H1 (cell line): ENCODE measurements at regions not wholly inside any gene's neighbourhood (a gene's known extent, or its start where the extent isn't known, plus 50 kb on each side); places are given as distances from the start of the nearest gene placed in this dataset.

Experiments
- CTCF ChIA-PET: fragments of 300-600 bp; sonication (Branson Sonifier 250); formaldehyde crosslinking; loops from one replicate; lab custom pipeline; 2021; ENCODE audit not compliant: partially characterized antibody; lab: Charles Lee
- POLR2A ChIA-PET: fragments of 300-600 bp; sonication (Branson Sonifier 250); formaldehyde crosslinking; loops from one replicate; lab custom pipeline; 2021; ENCODE audit warnings: inconsistent platforms; ENCODE audit not compliant: partially characterized antibody; lab: Charles Lee
- DNase-seq, 2 experiments: peaks; one replicate each; pipeline versions ENCODE4 v3.0.0 to v3.0.0-alpha.2; 2010 to 2022; ENCODE audit warnings: low spot score in 2 of 2, low read depth in 1 of 2, mixed read lengths in 1 of 2
- FAIRE-seq: peaks from 2 replicates; lab custom pipeline; 2011; peaks lifted over from hg19 to GRCh38; lab: Jason Lieb, UNC
- H2AFZ ChIP-seq: 2 replicates; pipeline ENCODE4 v1.8.1; 2012; ENCODE audit warnings: low read length, inconsistent platforms
- H2AK5ac ChIP-seq: 2 replicates; pipeline ENCODE4 v1.6.1; 2013; ENCODE audit warnings: low read depth, low read length
- H2BK120ac ChIP-seq: replicated peaks from 2 replicates; pipeline ENCODE3; 2013; ENCODE audit warnings: low read depth, low read length, inconsistent platforms
- H2BK12ac ChIP-seq: 2 replicates; pipeline ENCODE4 v1.6.1; 2013; ENCODE audit warnings: low read depth, low read length
- H2BK15ac ChIP-seq: 2 replicates; pipeline ENCODE4 v1.6.1; 2013; ENCODE audit warnings: low read length
- H2BK20ac ChIP-seq: 2 replicates; pipeline ENCODE4 v1.6.1; 2013; ENCODE audit warnings: low read length
- H2BK5ac ChIP-seq: 2 replicates; pipeline ENCODE4 v1.6.1; 2013; ENCODE audit warnings: low read depth, low read length
- H3K14ac ChIP-seq: 2 replicates; pipeline ENCODE4 v1.6.1; 2013; ENCODE audit warnings: inconsistent platforms; ENCODE audit not compliant: insufficient read length
- H3K18ac ChIP-seq: 2 replicates; pipeline ENCODE4 v1.6.1; 2013; ENCODE audit warnings: low read length; ENCODE audit errors: extremely low read depth
- H3K23ac ChIP-seq: 2 replicates; pipeline ENCODE4 v1.6.1; 2013; ENCODE audit warnings: inconsistent platforms; ENCODE audit not compliant: insufficient read length
- H3K23me2 ChIP-seq: 2 replicates; pipeline ENCODE4 v1.6.1; 2013; ENCODE audit warnings: low read depth, low read length
- H3K27ac ChIP-seq: 2 replicates; pipeline ENCODE4 v1.6.1; 2011; ENCODE audit warnings: low read depth, low read length, inconsistent platforms
- H3K27me3 ChIP-seq, 4 experiments: replicated peaks in 1 of 4; 1 replicate in 1 of 4; 2 replicates in 3 of 4; pipeline versions ENCODE4 v1.6.1 to v1.8.1; 2011 to 2013; ENCODE audit warnings: low read length in 3 of 4, mild to moderate bottlenecking in 3 of 4, inconsistent platforms in 2 of 4, mixed read lengths in 2 of 4, moderate library complexity in 1 of 4; ENCODE audit not compliant: control insufficient read depth in 3 of 4, insufficient read depth in 3 of 4; ENCODE audit errors: extremely low read depth in 1 of 4
- H3K36me3 ChIP-seq, 4 experiments: 2 replicates each; pipeline versions ENCODE4 v1.6.1 to v1.8.1; 2011 to 2013; ENCODE audit warnings: mild to moderate bottlenecking in 4 of 4, low read length in 3 of 4, moderate library complexity in 2 of 4, control low read depth in 1 of 4, inconsistent platforms in 1 of 4; ENCODE audit not compliant: insufficient read depth in 4 of 4, control insufficient read depth in 2 of 4
- H3K4ac ChIP-seq: replicated peaks from 2 replicates; pipeline ENCODE3; 2013; ENCODE audit warnings: low read length, low read depth, mixed read lengths, inconsistent platforms; ENCODE audit not compliant: insufficient read length
- H3K4me1 ChIP-seq, 4 experiments: replicated peaks in 1 of 4; 1 replicate in 1 of 4; 2 replicates in 3 of 4; pipeline versions ENCODE4 v1.6.1 to v1.8.1; 2011 to 2013; ENCODE audit warnings: low read length in 3 of 4, inconsistent platforms in 2 of 4, mixed read lengths in 1 of 4; ENCODE audit not compliant: insufficient read depth in 4 of 4, control insufficient read depth in 3 of 4
- H3K4me2 ChIP-seq, 2 experiments: 2 replicates each; pipeline versions ENCODE4 v1.6.1 to v1.8.1; 2011 to 2013; ENCODE audit warnings: low read depth in 2 of 2, low read length in 2 of 2, control low read depth in 1 of 2, inconsistent platforms in 1 of 2, mild to moderate bottlenecking in 1 of 2; ENCODE audit not compliant: insufficient read depth in 1 of 2
- H3K4me3 ChIP-seq, 4 experiments: fragments of 200-600, 300-600 bp in 1 of 4; sonication (generic), shearing (Covaris generic), sonication (Bioruptor Twin) in 1 of 4; 2 replicates each; pipeline versions ENCODE4 v1.5.1 to v1.8.1; 2011 to 2016; ENCODE audit warnings: low read length in 4 of 4, low read depth in 3 of 4, control low read depth in 2 of 4, inconsistent platforms in 2 of 4, mild to moderate bottlenecking in 2 of 4, mixed read lengths in 1 of 4, moderate library complexity in 1 of 4; ENCODE audit not compliant: insufficient read depth in 2 of 4; ENCODE audit errors: extremely low read depth in 1 of 4
- H3K56ac ChIP-seq: replicated peaks from 2 replicates; pipeline ENCODE3; 2013; ENCODE audit warnings: low read depth, mild to moderate bottlenecking, mixed read lengths, low read length, inconsistent platforms; ENCODE audit not compliant: insufficient read length
- H3K79me1 ChIP-seq: 2 replicates; pipeline ENCODE4 v1.6.1; 2013; ENCODE audit warnings: low read depth, low read length, control low read depth
- H3K79me2 ChIP-seq, 2 experiments: 2 replicates each; pipeline versions ENCODE4 v1.6.1 to v1.8.1; 2012 to 2013; ENCODE audit warnings: low read length in 2 of 2, mild to moderate bottlenecking in 2 of 2, inconsistent platforms in 1 of 2; ENCODE audit not compliant: insufficient read depth in 2 of 2, control insufficient read depth in 1 of 2
- H3K9ac ChIP-seq, 4 experiments: replicated peaks in 1 of 4; 1 replicate in 1 of 4; 2 replicates in 3 of 4; pipeline versions ENCODE4 v1.6.1 to v1.8.1; 2011 to 2013; ENCODE audit warnings: low read depth in 3 of 4, low read length in 3 of 4, control low read depth in 2 of 4, mild to moderate bottlenecking in 2 of 4, moderate library complexity in 2 of 4, inconsistent platforms in 1 of 4; ENCODE audit errors: extremely low read depth in 1 of 4
- H3K9me3 ChIP-seq, 2 experiments: 2 replicates each; pipeline versions ENCODE4 v1.6.1 to v1.8.1; 2012 to 2013; ENCODE audit warnings: mild to moderate bottlenecking in 2 of 2, moderate library complexity in 2 of 2, control low read depth in 1 of 2, inconsistent platforms in 1 of 2, low read depth in 1 of 2, low read length in 1 of 2, mixed read lengths in 1 of 2; ENCODE audit not compliant: insufficient read depth in 2 of 2
- H4K20me1 ChIP-seq, 2 experiments: replicated peaks in 1 of 2; 2 replicates each; pipeline versions ENCODE3 to v1.8.1; 2011 to 2013; ENCODE audit warnings: inconsistent platforms in 2 of 2, low read length in 2 of 2, mild to moderate bottlenecking in 1 of 2; ENCODE audit not compliant: insufficient read depth in 2 of 2, control insufficient read depth in 1 of 2
- H4K5ac ChIP-seq: 2 replicates; pipeline ENCODE4 v1.6.1; 2013; ENCODE audit warnings: low read length, low read depth, mixed read lengths, inconsistent platforms; ENCODE audit not compliant: insufficient read length
- H4K8ac ChIP-seq: 2 replicates; pipeline ENCODE4 v1.8.0; 2013; ENCODE audit warnings: mild to moderate bottlenecking, moderate library complexity, low read length, inconsistent platforms; ENCODE audit not compliant: insufficient read depth; ENCODE audit errors: extremely low read depth
- H4K91ac ChIP-seq: replicated peaks from 2 replicates; pipeline ENCODE3; 2013; ENCODE audit warnings: low read length, mixed read lengths, inconsistent platforms; ENCODE audit not compliant: insufficient read length
- ATF3 ChIP-seq: IDR thresholded peaks from 2 replicates; pipeline ENCODE4 v1.6.1; 2011; ENCODE audit warnings: low read depth, mild to moderate bottlenecking, low read length; ENCODE audit not compliant: insufficient read depth
- CREB1 ChIP-seq: IDR thresholded peaks from 2 replicates; pipeline ENCODE4 v1.6.1; 2012; ENCODE audit warnings: inconsistent platforms
- CTBP2 ChIP-seq: IDR thresholded peaks from 2 replicates; pipeline ENCODE4 v1.7.0; 2011; ENCODE audit warnings: borderline replicate concordance, mild to moderate bottlenecking, moderate library complexity, mixed read lengths, low read length; ENCODE audit not compliant: insufficient read depth, insufficient read length
- EGR1 ChIP-seq: IDR thresholded peaks from 2 replicates; pipeline ENCODE4 v1.6.1; 2011; ENCODE audit warnings: low read depth, low read length, borderline replicate concordance
- JUN ChIP-seq: IDR thresholded peaks from 2 replicates; pipeline ENCODE4 v1.6.1; 2011; ENCODE audit warnings: low read depth, mild to moderate bottlenecking, improper control_type of control experiment, low read length
- NANOG ChIP-seq: IDR thresholded peaks from 2 replicates; pipeline ENCODE4 v1.6.1; 2011; ENCODE audit warnings: low read length, low read depth, mild to moderate bottlenecking, inconsistent platforms; ENCODE audit not compliant: insufficient read depth, poor library complexity, severe bottlenecking
- RAD21 ChIP-seq, 2 experiments: IDR thresholded peaks in 1 of 2; conservative IDR thresholded peaks in 1 of 2; 2 replicates each; pipeline ENCODE4 v1.6.1; 2011; ENCODE audit warnings: low read depth in 2 of 2, low read length in 2 of 2, improper control_type of control experiment in 1 of 2, inconsistent platforms in 1 of 2, mild to moderate bottlenecking in 1 of 2, moderate library complexity in 1 of 2
- RFX5 ChIP-seq: IDR thresholded peaks from 2 replicates; pipeline ENCODE4 v1.6.1; 2011; ENCODE audit warnings: low read depth, low read length, improper control_type of control experiment, borderline replicate concordance
- SIRT6 ChIP-seq: IDR thresholded peaks from one replicate; pipeline ENCODE4 v1.7.1; 2012; ENCODE audit warnings: low read length, inconsistent platforms
- SP2 ChIP-seq: IDR thresholded peaks from 2 replicates; pipeline ENCODE4 v1.6.1; 2012; ENCODE audit warnings: mild to moderate bottlenecking, low read length, inconsistent platforms
- SRF ChIP-seq: IDR thresholded peaks from 2 replicates; pipeline ENCODE4 v1.6.1; 2011; ENCODE audit warnings: mild to moderate bottlenecking, low read depth, low read length, moderate library complexity
- TAF1 ChIP-seq: IDR thresholded peaks from 2 replicates; pipeline ENCODE4 v1.6.1; 2011; ENCODE audit warnings: mild to moderate bottlenecking, low read depth, low read length
- TCF12 ChIP-seq: IDR thresholded peaks from 2 replicates; pipeline ENCODE4 v1.6.1; 2011; ENCODE audit warnings: low read depth, mild to moderate bottlenecking, low read length
- USF2 ChIP-seq: IDR thresholded peaks from 2 replicates; pipeline ENCODE4 v1.6.1; 2011; ENCODE audit warnings: low read length, improper control_type of control experiment
- WGBS, 2 experiments: shearing (Covaris generic) in 1 of 2; methylation state at CpG; one replicate each; pipeline versions ENCODE4 v1.1.6 to v1.1.7; 2013 to 2015; ENCODE audit warnings: low lambda C conversion rate in 2 of 2, mixed read lengths in 2 of 2, inconsistent platforms in 1 of 2, low coverage in 1 of 2, missing lambda C conversion rate in 1 of 2; ENCODE audit not compliant: insufficient replicate concordance in 2 of 2, insufficient coverage in 1 of 2, insufficient read length in 1 of 2; ENCODE audit errors: extremely low coverage in 1 of 2, missing lambda C conversion rate in 1 of 2; 5-methylcytosine and 5-hydroxymethylcytosine counted together

- Histone ChIP-seq H3K36me3 (no peaks in the 10 kb centered on the region), H3K9ac (no peak overlapping the region), H3K23me2 (no peaks in the 10 kb centered on the region), H3K27me3 (no peaks in the 10 kb centered on the region), H4K5ac (no peak overlapping the region), H3K27ac (no peak overlapping the region), H3K79me2 (no peaks in the 10 kb centered on the region), H3K4me3 (no peak overlapping the region), H3K9me3 (no peaks in the 10 kb centered on the region), H2BK15ac (no peak overlapping the region), H3K4ac (no peak overlapping the region), H2AK5ac (no peak overlapping the region), H3K4me2 (no peak overlapping the region), H3K23ac (no peak overlapping the region), H4K20me1 (no peaks in the 10 kb centered on the region), H2BK12ac (no peak overlapping the region), H4K91ac (no peak overlapping the region), H2BK120ac (no peak overlapping the region), H3K14ac (no peak overlapping the region), H3K4me1 (no peaks in the 10 kb centered on the region), H3K18ac (no peak overlapping the region), H4K8ac (no peak overlapping the region), H3K79me1 (no peaks in the 10 kb centered on the region), H2AFZ (no peak overlapping the region), H2BK20ac (no peak overlapping the region), H3K56ac (no peak overlapping the region), H2BK5ac (no peak overlapping the region)
- CTCF ChIA-PET: no interaction called here
- POLR2A ChIA-PET: no interaction called here
- FAIRE-seq (no peak), DNase-seq (no peak)
- WGBS, 2 experiments: 81% methylated on average over 1 of the region's 1 CpG; no CpG with 5 or more reads in 1 of the 2 experiments
- TF ChIP-seq CREB1 (no peak), USF2 (no peak), CTBP2 (no peak), NANOG (no peak), EGR1 (no peak), RFX5 (no peak), SIRT6 (no peak), SP2 (no peak), RAD21 (IDR thresholded peaks at IDR 0.05 in 1 of 2, conservative IDR thresholded peaks at IDR 0.05 in 1 of 2; ENCODE audit: low read depth in 2 of 2, low read length in 2 of 2) (no peak), ATF3 (no peak), TAF1 (no peak), TCF12 (no peak), SRF (no peak), JUN (no peak)
Measured at GRCh38 chr7:120138497-120138896, 134.5 kb upstream of the KCND2 start.
